ENCODE measurements at regions not wholly inside any gene's neighbourhood (a gene's known extent, or its start where the extent isn't known, plus 50 kb on each side); places are given as distances from the start of the nearest gene placed in this dataset.
A peak's percentile ranks its signal among the peaks of the same experiment; 100 is the strongest.

- TF ChIP-seq ZNF462 (CRISPR knock-in tag; IDR thresholded peaks at IDR 0.05) (no peak), CREB1 (CRISPR knock-in tag; IDR thresholded peaks at IDR 0.05; ENCODE audit: low read depth) (no peak), ETS1 (IDR thresholded peaks at IDR 0.05) (no peak), NANOG (IDR thresholded peaks at IDR 0.05; ENCODE audit: borderline replicate concordance) (no peak), STAT1 (IDR thresholded peaks at IDR 0.05; ENCODE audit: unreplicated experiment) (no peak), ZNF114 (CRISPR knock-in tag; IDR thresholded peaks at IDR 0.05) (no peak), EZH2 (IDR thresholded peaks at IDR 0.05; ENCODE audit: low read depth, unreplicated experiment) (no peak)
Observed at GRCh38 chr4:63619771-63620170, 789.5 kb downstream of the TECRL start (continued).

GRCh38 chr4:63618883-63619718 lies 790.1 kb downstream of the TECRL start:
- no peaks in the 10 kb centered on the region for H3K27me3 ChIP-seq (ENCODE audit: insufficient read depth)
- no peaks in the 10 kb centered on the region for H3K4me1 ChIP-seq (ENCODE audit: insufficient read depth)
- DNase-seq (ENCODE audit: low spot score) (no peak), ATAC-seq (peak; percentile 24; the same call in 1 of the 3 replicates)
- H3K27ac ChIP-seq (ENCODE audit: low read depth) = no peak overlapping the region
- Mint-ChIP-seq H3K4me1 (no peaks in the 10 kb centered on the region), H3K27ac (no peak overlapping the region), H3K9me3 (no peaks in the 10 kb centered on the region), H3K4me3 (no peak overlapping the region), H3K27me3 (ENCODE audit: insufficient read depth, low read depth, poor library complexity) (no peaks in the 10 kb centered on the region), H3K36me3 (ENCODE audit: low read depth) (no peaks in the 10 kb centered on the region)
- H3K79me2 ChIP-seq (replicated peaks; ENCODE audit: insufficient read depth) = no peaks in the 10 kb centered on the region
- H3K9me2 ChIP-seq (ENCODE audit: insufficient read depth) = no peaks in the 10 kb centered on the region
- no peaks in the 10 kb centered on the region for H3F3A ChIP-seq (replicated peaks; ENCODE audit: low read depth)
- no peak overlapping the region for H2AFZ ChIP-seq
- no peak overlapping the region for H3K4me3 ChIP-seq
- H3K36me3 ChIP-seq (ENCODE audit: insufficient read depth) = no peaks in the 10 kb centered on the region
- TF ChIP-seq POLR2AphosphoS5 (IDR thresholded peaks at IDR 0.05; ENCODE audit: low read depth) (no peak), ETS1 (IDR thresholded peaks at IDR 0.05) (no peak), STAT1 (IDR thresholded peaks at IDR 0.05; ENCODE audit: unreplicated experiment) (no peak), NANOG (IDR thresholded peaks at IDR 0.05; ENCODE audit: borderline replicate concordance) (no peak)
- no peak overlapping the region for H3K4me2 ChIP-seq
- H4K20me1 ChIP-seq (replicated peaks; ENCODE audit: insufficient read depth) = no peaks in the 10 kb centered on the region
